ENCODE measurements at regions not wholly inside any gene's neighbourhood (a gene's known extent, or its start where the extent isn't known, plus 50 kb on each side); places are given as distances from the start of the nearest gene placed in this dataset.

DNA sequence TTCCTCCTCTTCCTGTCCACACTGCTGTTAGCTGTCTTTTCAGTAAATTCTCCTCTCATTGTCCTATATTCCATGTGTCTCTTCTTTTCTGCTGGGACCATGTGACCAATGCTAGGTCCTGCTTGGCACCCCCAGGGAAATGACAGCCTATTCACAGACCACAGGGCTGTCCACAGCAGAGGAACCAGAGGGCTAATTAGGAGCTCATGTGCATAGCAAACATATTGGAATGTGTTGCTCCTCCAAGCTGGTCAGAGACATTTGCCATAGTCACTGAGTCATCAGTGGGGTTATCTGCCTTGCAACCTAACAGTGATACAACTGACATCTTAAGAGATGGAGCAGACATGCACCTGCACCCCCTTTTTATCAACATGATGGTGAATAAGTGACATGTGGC, 67.9 kb upstream of the PUDP start:
- TF ChIP-seq, protein P1, sequence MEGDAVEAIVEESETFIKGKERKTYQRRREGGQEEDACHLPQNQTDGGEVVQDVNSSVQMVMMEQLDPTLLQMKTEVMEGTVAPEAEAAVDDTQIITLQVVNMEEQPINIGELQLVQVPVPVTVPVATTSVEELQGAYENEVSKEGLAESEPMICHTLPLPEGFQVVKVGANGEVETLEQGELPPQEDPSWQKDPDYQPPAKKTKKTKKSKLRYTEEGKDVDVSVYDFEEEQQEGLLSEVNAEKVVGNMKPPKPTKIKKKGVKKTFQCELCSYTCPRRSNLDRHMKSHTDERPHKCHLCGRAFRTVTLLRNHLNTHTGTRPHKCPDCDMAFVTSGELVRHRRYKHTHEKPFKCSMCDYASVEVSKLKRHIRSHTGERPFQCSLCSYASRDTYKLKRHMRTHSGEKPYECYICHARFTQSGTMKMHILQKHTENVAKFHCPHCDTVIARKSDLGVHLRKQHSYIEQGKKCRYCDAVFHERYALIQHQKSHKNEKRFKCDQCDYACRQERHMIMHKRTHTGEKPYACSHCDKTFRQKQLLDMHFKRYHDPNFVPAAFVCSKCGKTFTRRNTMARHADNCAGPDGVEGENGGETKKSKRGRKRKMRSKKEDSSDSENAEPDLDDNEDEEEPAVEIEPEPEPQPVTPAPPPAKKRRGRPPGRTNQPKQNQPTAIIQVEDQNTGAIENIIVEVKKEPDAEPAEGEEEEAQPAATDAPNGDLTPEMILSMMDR (IDR thresholded peaks at IDR 0.05) = no peak
- TF ChIP-seq POLR2A (IDR thresholded peaks at IDR 0.05) = no peak
